SK-N-SH treated with all-trans-retinoic acid at 6 μM for 48 hours (cell line): ENCODE measurements at regions not wholly inside any gene's neighbourhood (a gene's known extent, or its start where the extent isn't known, plus 50 kb on each side); places are given as distances from the start of the nearest gene placed in this dataset.

Source experiments
- ATAC-seq: fragments of 200-7000 bp; cut with Tn5 transposase; 3 replicates; pipeline ENCODE4 v1.9.1; 2020; ENCODE audit warnings: mild to moderate bottlenecking, moderate library complexity
- BACH2 ChIP-seq: fragments of 250-450 bp; sonication (Bioruptor Pico); IDR thresholded peaks from 2 replicates; pipeline ENCODE4 v1.9.0; 2021; ENCODE audit warnings: mild to moderate bottlenecking, borderline replicate concordance
- CREB5 ChIP-seq: fragments of 250-450 bp; sonication (Bioruptor Pico); IDR thresholded peaks from 2 replicates; pipeline ENCODE4 v1.5.1; 2020; ENCODE audit warnings: low read depth, mild to moderate bottlenecking, moderate library complexity
- CSDC2 ChIP-seq: fragments of 250-450 bp; sonication (Bioruptor Pico); IDR thresholded peaks from 2 replicates; pipeline ENCODE4 v1.5.0; 2020; ENCODE audit warnings: mild to moderate bottlenecking, moderate library complexity
- ESRRG ChIP-seq: fragments of 250-450 bp; sonication (Bioruptor Pico); IDR thresholded peaks from 2 replicates; pipeline ENCODE4 v1.6.1; 2021; ENCODE audit warnings: mild to moderate bottlenecking
- OSR1 ChIP-seq: fragments of 250-450 bp; sonication (Bioruptor Pico); IDR thresholded peaks from 2 replicates; pipeline ENCODE4 v1.8.0; 2022; ENCODE audit warnings: moderate library complexity, mild to moderate bottlenecking, inconsistent platforms
- POU6F1 ChIP-seq: fragments of 250-450 bp; sonication (Bioruptor Pico); IDR thresholded peaks from 2 replicates; pipeline ENCODE4 v1.8.0; 2021; ENCODE audit warnings: low read depth, mild to moderate bottlenecking, moderate library complexity, borderline replicate concordance
- SNAI2 ChIP-seq: fragments of 250-450 bp; sonication (Bioruptor Pico); IDR thresholded peaks from 2 replicates; pipeline ENCODE4 v1.5.0; 2020; ENCODE audit warnings: mild to moderate bottlenecking, moderate library complexity
- TCF4 ChIP-seq: fragments of 250-450 bp; sonication (Bioruptor Pico); IDR thresholded peaks from 2 replicates; pipeline ENCODE4 v1.8.0; 2021; ENCODE audit warnings: mild to moderate bottlenecking, moderate library complexity, borderline replicate concordance
- TOX ChIP-seq: fragments of 250-450 bp; sonication (Bioruptor Pico); IDR thresholded peaks from 2 replicates; pipeline ENCODE4 v1.8.0; 2021; ENCODE audit warnings: mild to moderate bottlenecking, moderate library complexity, borderline replicate concordance
- ZFP3 ChIP-seq: fragments of 250-450 bp; sonication (Bioruptor Pico); IDR thresholded peaks from 2 replicates; pipeline ENCODE4 v1.5.0; 2020; ENCODE audit warnings: mild to moderate bottlenecking, moderate library complexity
- ZFP30 ChIP-seq: fragments of 450-650 bp; formaldehyde crosslinking; IDR thresholded peaks from 2 replicates; pipeline ENCODE4 v1.5.0; 2022; ENCODE audit warnings: mild to moderate bottlenecking, moderate library complexity
- ZNF565 ChIP-seq: fragments of 450-650 bp; formaldehyde crosslinking; conservative IDR thresholded peaks from 2 replicates; pipeline ENCODE4 v1.5.0; 2020; ENCODE audit warnings: low read depth, mild to moderate bottlenecking, moderate library complexity
- ZNF70 ChIP-seq: fragments of 450-650 bp; formaldehyde crosslinking; IDR thresholded peaks from 2 replicates; pipeline ENCODE4 v1.5.0; 2020; ENCODE audit warnings: mild to moderate bottlenecking, moderate library complexity
- ZNF8 ChIP-seq: fragments of 450-650 bp; formaldehyde crosslinking; IDR thresholded peaks from 2 replicates; pipeline ENCODE4 v1.5.0; 2020; ENCODE audit warnings: mild to moderate bottlenecking, moderate library complexity
- TF ChIP-seq, protein P1 (sequence below): fragments of 250-450 bp; sonication (Bioruptor Pico); IDR thresholded peaks from 2 replicates; pipeline ENCODE4 v1.5.1; 2021; ENCODE audit warnings: mild to moderate bottlenecking, moderate library complexity
- TF ChIP-seq, protein P2 (sequence below): fragments of 250-450 bp; sonication (Bioruptor Pico); IDR thresholded peaks from 2 replicates; pipeline ENCODE4 v1.5.0; 2020; ENCODE audit warnings: mild to moderate bottlenecking, moderate library complexity
- TF ChIP-seq, protein P3 (sequence below): fragments of 250-450 bp; sonication (Bioruptor Pico); IDR thresholded peaks from 2 replicates; pipeline ENCODE4 v1.8.0; 2020; ENCODE audit warnings: mild to moderate bottlenecking, moderate library complexity, borderline replicate concordance

GRCh38 chrX:45518552-45518951 lies 317.9 kb upstream of the DIPK2B start:
- no peak for TF ChIP-seq ZFP30 (CRISPR knock-in tag)
- no peak for TF ChIP-seq CSDC2 (CRISPR knock-in tag)
- TF ChIP-seq, protein P1, sequence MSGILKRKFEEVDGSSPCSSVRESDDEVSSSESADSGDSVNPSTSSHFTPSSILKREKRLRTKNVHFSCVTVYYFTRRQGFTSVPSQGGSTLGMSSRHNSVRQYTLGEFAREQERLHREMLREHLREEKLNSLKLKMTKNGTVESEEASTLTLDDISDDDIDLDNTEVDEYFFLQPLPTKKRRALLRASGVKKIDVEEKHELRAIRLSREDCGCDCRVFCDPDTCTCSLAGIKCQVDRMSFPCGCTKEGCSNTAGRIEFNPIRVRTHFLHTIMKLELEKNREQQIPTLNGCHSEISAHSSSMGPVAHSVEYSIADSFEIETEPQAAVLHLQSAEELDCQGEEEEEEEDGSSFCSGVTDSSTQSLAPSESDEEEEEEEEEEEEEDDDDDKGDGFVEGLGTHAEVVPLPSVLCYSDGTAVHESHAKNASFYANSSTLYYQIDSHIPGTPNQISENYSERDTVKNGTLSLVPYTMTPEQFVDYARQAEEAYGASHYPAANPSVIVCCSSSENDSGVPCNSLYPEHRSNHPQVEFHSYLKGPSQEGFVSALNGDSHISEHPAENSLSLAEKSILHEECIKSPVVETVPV = no peak
- TF ChIP-seq SNAI2 = no peak
- no peak for TF ChIP-seq ZNF565 (CRISPR knock-in tag)
- TF ChIP-seq, protein P2, sequence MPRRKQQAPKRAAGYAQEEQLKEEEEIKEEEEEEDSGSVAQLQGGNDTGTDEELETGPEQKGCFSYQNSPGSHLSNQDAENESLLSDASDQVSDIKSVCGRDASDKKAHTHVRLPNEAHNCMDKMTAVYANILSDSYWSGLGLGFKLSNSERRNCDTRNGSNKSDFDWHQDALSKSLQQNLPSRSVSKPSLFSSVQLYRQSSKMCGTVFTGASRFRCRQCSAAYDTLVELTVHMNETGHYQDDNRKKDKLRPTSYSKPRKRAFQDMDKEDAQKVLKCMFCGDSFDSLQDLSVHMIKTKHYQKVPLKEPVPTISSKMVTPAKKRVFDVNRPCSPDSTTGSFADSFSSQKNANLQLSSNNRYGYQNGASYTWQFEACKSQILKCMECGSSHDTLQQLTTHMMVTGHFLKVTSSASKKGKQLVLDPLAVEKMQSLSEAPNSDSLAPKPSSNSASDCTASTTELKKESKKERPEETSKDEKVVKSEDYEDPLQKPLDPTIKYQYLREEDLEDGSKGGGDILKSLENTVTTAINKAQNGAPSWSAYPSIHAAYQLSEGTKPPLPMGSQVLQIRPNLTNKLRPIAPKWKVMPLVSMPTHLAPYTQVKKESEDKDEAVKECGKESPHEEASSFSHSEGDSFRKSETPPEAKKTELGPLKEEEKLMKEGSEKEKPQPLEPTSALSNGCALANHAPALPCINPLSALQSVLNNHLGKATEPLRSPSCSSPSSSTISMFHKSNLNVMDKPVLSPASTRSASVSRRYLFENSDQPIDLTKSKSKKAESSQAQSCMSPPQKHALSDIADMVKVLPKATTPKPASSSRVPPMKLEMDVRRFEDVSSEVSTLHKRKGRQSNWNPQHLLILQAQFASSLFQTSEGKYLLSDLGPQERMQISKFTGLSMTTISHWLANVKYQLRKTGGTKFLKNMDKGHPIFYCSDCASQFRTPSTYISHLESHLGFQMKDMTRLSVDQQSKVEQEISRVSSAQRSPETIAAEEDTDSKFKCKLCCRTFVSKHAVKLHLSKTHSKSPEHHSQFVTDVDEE (CRISPR knock-in tag) = no peak
- TF ChIP-seq, protein P3, sequence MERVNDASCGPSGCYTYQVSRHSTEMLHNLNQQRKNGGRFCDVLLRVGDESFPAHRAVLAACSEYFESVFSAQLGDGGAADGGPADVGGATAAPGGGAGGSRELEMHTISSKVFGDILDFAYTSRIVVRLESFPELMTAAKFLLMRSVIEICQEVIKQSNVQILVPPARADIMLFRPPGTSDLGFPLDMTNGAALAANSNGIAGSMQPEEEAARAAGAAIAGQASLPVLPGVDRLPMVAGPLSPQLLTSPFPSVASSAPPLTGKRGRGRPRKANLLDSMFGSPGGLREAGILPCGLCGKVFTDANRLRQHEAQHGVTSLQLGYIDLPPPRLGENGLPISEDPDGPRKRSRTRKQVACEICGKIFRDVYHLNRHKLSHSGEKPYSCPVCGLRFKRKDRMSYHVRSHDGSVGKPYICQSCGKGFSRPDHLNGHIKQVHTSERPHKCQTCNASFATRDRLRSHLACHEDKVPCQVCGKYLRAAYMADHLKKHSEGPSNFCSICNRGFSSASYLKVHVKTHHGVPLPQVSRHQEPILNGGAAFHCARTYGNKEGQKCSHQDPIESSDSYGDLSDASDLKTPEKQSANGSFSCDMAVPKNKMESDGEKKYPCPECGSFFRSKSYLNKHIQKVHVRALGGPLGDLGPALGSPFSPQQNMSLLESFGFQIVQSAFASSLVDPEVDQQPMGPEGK = no peak
- no peak for TF ChIP-seq OSR1
- no peak for TF ChIP-seq TCF4 (CRISPR knock-in tag)
- ATAC-seq = no peak

GRCh38 chrX:45517090-45517973 lies 316.7 kb upstream of the DIPK2B start:
- TF ChIP-seq OSR1 = no peak
- TF ChIP-seq CREB5 (CRISPR knock-in tag) = no peak
- no peak for TF ChIP-seq POU6F1 (CRISPR knock-in tag)
- TF ChIP-seq, protein P1 = no peak
- no peak for TF ChIP-seq ZFP3 (CRISPR knock-in tag)
- no peak for TF ChIP-seq ZFP30 (CRISPR knock-in tag)
- TF ChIP-seq TCF4 (CRISPR knock-in tag) = no peak
- no peak for TF ChIP-seq ZNF70 (CRISPR knock-in tag)
- TF ChIP-seq BACH2 (CRISPR knock-in tag) = no peak
- no peak for TF ChIP-seq SNAI2
- TF ChIP-seq TOX (CRISPR knock-in tag) = no peak
- no peak for TF ChIP-seq ZNF565 (CRISPR knock-in tag)
- no peak for TF ChIP-seq ESRRG (CRISPR knock-in tag)
- TF ChIP-seq, protein P3 = no peak
- TF ChIP-seq CSDC2 (CRISPR knock-in tag) = no peak
- TF ChIP-seq ZNF8 = no peak

More at GRCh38 chrX:45517090-45517973, 316.7 kb upstream of the DIPK2B start:
- peak; percentile 84 for ATAC-seq
